H9 (cell line): ENCODE measurements at regions not wholly inside any gene's neighbourhood (a gene's known extent, or its start where the extent isn't known, plus 50 kb on each side); places are given as distances from the start of the nearest gene placed in this dataset.

ENCODE experiments used
- DNase-seq: peaks from one replicate; pipeline ENCODE4 v3.0.0-alpha.2; 2017
- H2AFZ ChIP-seq: one replicate; pipeline ENCODE4 v1.6.1; 2013; ENCODE audit warnings: mild to moderate bottlenecking, low read length, control low read depth, moderate library complexity
- H2AK5ac ChIP-seq: 2 replicates; pipeline ENCODE4 v1.6.1; 2013; ENCODE audit warnings: low read length, control low read depth, mixed read lengths; ENCODE audit not compliant: insufficient read length
- H2BK120ac ChIP-seq: one replicate; pipeline ENCODE4 v1.6.1; 2013; ENCODE audit warnings: low read depth, mild to moderate bottlenecking, low read length, control low read depth, inconsistent platforms; ENCODE audit not compliant: poor library complexity, severe bottlenecking
- H2BK12ac ChIP-seq: 2 replicates; pipeline ENCODE4 v1.6.1; 2013; ENCODE audit warnings: low read length, control low read depth, mixed read lengths, low read depth; ENCODE audit not compliant: insufficient read length
- H2BK15ac ChIP-seq: 2 replicates; pipeline ENCODE4 v1.6.1; 2013; ENCODE audit warnings: low read depth, low read length, control low read depth
- H2BK20ac ChIP-seq: one replicate; pipeline ENCODE4 v1.6.1; 2013; ENCODE audit warnings: low read depth, mild to moderate bottlenecking, low read length, control low read depth, inconsistent platforms; ENCODE audit not compliant: poor library complexity, severe bottlenecking
- H2BK5ac ChIP-seq: 2 replicates; pipeline ENCODE4 v1.6.1; 2013; ENCODE audit warnings: low read length, control low read depth, mixed read lengths; ENCODE audit not compliant: insufficient read length
- H3K14ac ChIP-seq: 2 replicates; pipeline ENCODE4 v1.6.1; 2013; ENCODE audit warnings: low read length, control low read depth; ENCODE audit not compliant: insufficient read depth
- H3K18ac ChIP-seq: 2 replicates; pipeline ENCODE4 v1.6.1; 2013; ENCODE audit warnings: low read depth, mild to moderate bottlenecking, mixed read lengths, low read length, control low read depth; ENCODE audit not compliant: insufficient read length
- H3K23ac ChIP-seq: 2 replicates; pipeline ENCODE4 v1.6.1; 2013; ENCODE audit warnings: low read length, control low read depth, mixed read lengths, low read depth; ENCODE audit not compliant: insufficient read length
- H3K23me2 ChIP-seq: 2 replicates; pipeline ENCODE4 v1.6.1; 2013; ENCODE audit warnings: low read depth, mild to moderate bottlenecking, mixed read lengths, low read length, control low read depth; ENCODE audit not compliant: insufficient read length, poor library complexity, severe bottlenecking
- H3K27ac ChIP-seq: 2 replicates; pipeline ENCODE4 v1.5.1; 2013; ENCODE audit warnings: low read length, control low read depth, mixed read lengths, low read depth; ENCODE audit not compliant: insufficient read length
- H3K27me3 ChIP-seq: 2 replicates; pipeline ENCODE4 v1.6.1; 2013; ENCODE audit warnings: low read length, control low read depth, inconsistent platforms; ENCODE audit not compliant: insufficient read depth
- H3K4ac ChIP-seq: 2 replicates; pipeline ENCODE4 v1.6.1; 2013; ENCODE audit warnings: low read depth, mild to moderate bottlenecking, control low read depth, inconsistent platforms, low read length, moderate library complexity
- H3K4me1 ChIP-seq: 2 replicates; pipeline ENCODE4 v1.6.1; 2013; ENCODE audit warnings: low read length, control low read depth, inconsistent platforms; ENCODE audit not compliant: insufficient read depth
- H3K4me2 ChIP-seq: 2 replicates; pipeline ENCODE4 v1.6.1; 2013; ENCODE audit warnings: low read length, control low read depth, mixed read lengths; ENCODE audit not compliant: insufficient read length, insufficient read depth
- H3K56ac ChIP-seq: 2 replicates; pipeline ENCODE4 v1.6.1; 2013; ENCODE audit warnings: low read depth, mild to moderate bottlenecking, mixed read lengths, low read length, control low read depth; ENCODE audit not compliant: insufficient read length
- H3K79me1 ChIP-seq: 2 replicates; pipeline ENCODE4 v1.6.1; 2013; ENCODE audit warnings: low read depth, mild to moderate bottlenecking, moderate library complexity, low read length, control low read depth, inconsistent platforms; ENCODE audit not compliant: insufficient read depth, poor library complexity, severe bottlenecking
- H3K79me2 ChIP-seq: 2 replicates; pipeline ENCODE4 v1.6.1; 2013; ENCODE audit warnings: low read length, control low read depth, inconsistent platforms; ENCODE audit not compliant: insufficient read depth
- H3K9ac ChIP-seq: 2 replicates; pipeline ENCODE4 v1.6.1; 2013; ENCODE audit warnings: low read length, control low read depth, mixed read lengths; ENCODE audit not compliant: insufficient read length; ENCODE audit errors: extremely low read depth
- H3K9me3 ChIP-seq: one replicate; pipeline ENCODE4 v1.6.1; 2013; ENCODE audit warnings: low read depth, low read length, inconsistent platforms; ENCODE audit not compliant: control insufficient read depth
- H3T11ph ChIP-seq: one replicate; pipeline ENCODE4 v1.6.1; 2013; ENCODE audit warnings: mild to moderate bottlenecking, low read length, control low read depth, inconsistent platforms
- H4K20me1 ChIP-seq: one replicate; pipeline ENCODE4 v1.6.1; 2013; ENCODE audit not compliant: control insufficient read depth, insufficient read length, insufficient read depth
- H4K5ac ChIP-seq: 2 replicates; pipeline ENCODE4 v1.6.1; 2013; ENCODE audit warnings: low read depth, mild to moderate bottlenecking, mixed read lengths, low read length, control low read depth; ENCODE audit not compliant: insufficient read length
- H4K8ac ChIP-seq: replicated peaks from 2 replicates; pipeline ENCODE4 v1.6.1; 2013; ENCODE audit warnings: low read length, control low read depth, mixed read lengths, low read depth; ENCODE audit not compliant: insufficient read length
- H4K91ac ChIP-seq: 2 replicates; pipeline ENCODE4 v1.6.1; 2013; ENCODE audit warnings: low read depth, mild to moderate bottlenecking, moderate library complexity, mixed read lengths, low read length, control low read depth; ENCODE audit not compliant: insufficient read length
- H3K27ac Mint-ChIP-seq, 3 experiments: 2 replicates in 2 of 3; 3 replicates in 1 of 3; pipeline ENCODE4 v1.8.0; 2020 to 2021; ENCODE audit warnings: mixed read lengths in 3 of 3, mild to moderate bottlenecking in 1 of 3, moderate library complexity in 1 of 3
- H3K27me3 Mint-ChIP-seq: 2 replicates; pipeline ENCODE4 v1.8.0; 2021; ENCODE audit warnings: low read depth, mild to moderate bottlenecking, moderate library complexity, mixed read lengths
- H3K36me3 Mint-ChIP-seq, 3 experiments: 2 replicates in 2 of 3; 3 replicates in 1 of 3; pipeline ENCODE4 v1.8.0; 2020 to 2021; ENCODE audit warnings: low read depth in 3 of 3, mixed read lengths in 3 of 3; ENCODE audit not compliant: insufficient read depth in 1 of 3
- H3K4me1 Mint-ChIP-seq, 2 experiments: 2 replicates each; pipeline ENCODE4 v1.8.0; 2020; ENCODE audit warnings: mixed read lengths in 2 of 2
- H3K4me3 Mint-ChIP-seq, 2 experiments: 2 replicates in 1 of 2; 3 replicates in 1 of 2; pipeline ENCODE4 v1.8.0; 2020 to 2021; ENCODE audit warnings: mild to moderate bottlenecking in 2 of 2, mixed read lengths in 2 of 2, moderate library complexity in 1 of 2
- H3K9me3 Mint-ChIP-seq, 2 experiments: 2 replicates in 1 of 2; 3 replicates in 1 of 2; pipeline ENCODE4 v1.8.0; 2020; ENCODE audit warnings: mild to moderate bottlenecking in 2 of 2, mixed read lengths in 2 of 2, moderate library complexity in 1 of 2
- CTCF ChIP-seq: fragments of 200-600 bp; sonication (generic); conservative IDR thresholded peaks from 3 replicates; pipeline ENCODE4 v1.8.0; 2021; ENCODE audit warnings: antibody characterized with exemption, mild to moderate bottlenecking
- WGBS: extraction: QIAGEN DNeasy Blood & Tissue Kit; methylation state at CpG from one replicate; pipeline ENCODE4 v1.1.7; 2013; ENCODE audit warnings: missing lambda C conversion rate, low lambda C conversion rate, mixed read lengths; ENCODE audit not compliant: insufficient read length; ENCODE audit errors: extremely low coverage; 5-methylcytosine and 5-hydroxymethylcytosine counted together

GRCh38 chr4:92175250-92175649, 128.5 kb upstream of the GRID2 start:
- Mint-ChIP-seq H3K36me3 (no peaks in the 10 kb centered on the region), H3K4me1 (peaks cover 5 to 8% of the 10 kb centered on the region in 2 experiments; a peak in 1 of 4 replicates), H3K4me3 (no peak overlapping the region), H3K9me3 (peaks cover 0 to 3% of the 10 kb centered on the region in 2 experiments; a peak in 1 of 5 replicates), H3K27ac (no peak overlapping the region), H3K27me3 (peaks cover 2% of the 10 kb centered on the region; the same call in 1 of the 2 replicates)
- Histone ChIP-seq H4K20me1 (no peaks in the 10 kb centered on the region), H3K23me2 (no peaks in the 10 kb centered on the region), H2AFZ (peak overlapping the region; percentile 40), H2BK5ac (no peak overlapping the region), H4K91ac (no peak overlapping the region), H2BK12ac (no peak overlapping the region), H3T11ph (no peak overlapping the region), H3K14ac (no peak overlapping the region), H2BK15ac (no peak overlapping the region), H2BK120ac (no peak overlapping the region), H3K18ac (no peak overlapping the region), H3K4me2 (no peak overlapping the region), H3K27me3 (no peaks in the 10 kb centered on the region), H3K27ac (no peak overlapping the region), H3K79me1 (no peaks in the 10 kb centered on the region), H3K4ac (no peak overlapping the region), H2BK20ac (no peak overlapping the region), H3K4me1 (no peaks in the 10 kb centered on the region), H3K9me3 (no peaks in the 10 kb centered on the region), H4K8ac (no peak overlapping the region), H4K5ac (no peak overlapping the region), H2AK5ac (no peak overlapping the region), H3K56ac (no peak overlapping the region), H3K9ac (no peak overlapping the region), H3K79me2 (no peaks in the 10 kb centered on the region), H3K23ac (no peak overlapping the region)
- peak; percentile 71 for DNase-seq
- TF ChIP-seq CTCF: peak; percentile 57
- no CpG with 5 or more reads among the region's 1 CpG for whole genome bisulfite sequencing
